ENCODE measurements at regions not wholly inside any gene's neighbourhood (a gene's known extent, or its start where the extent isn't known, plus 50 kb on each side); places are given as distances from the start of the nearest gene placed in this dataset.

DNA sequence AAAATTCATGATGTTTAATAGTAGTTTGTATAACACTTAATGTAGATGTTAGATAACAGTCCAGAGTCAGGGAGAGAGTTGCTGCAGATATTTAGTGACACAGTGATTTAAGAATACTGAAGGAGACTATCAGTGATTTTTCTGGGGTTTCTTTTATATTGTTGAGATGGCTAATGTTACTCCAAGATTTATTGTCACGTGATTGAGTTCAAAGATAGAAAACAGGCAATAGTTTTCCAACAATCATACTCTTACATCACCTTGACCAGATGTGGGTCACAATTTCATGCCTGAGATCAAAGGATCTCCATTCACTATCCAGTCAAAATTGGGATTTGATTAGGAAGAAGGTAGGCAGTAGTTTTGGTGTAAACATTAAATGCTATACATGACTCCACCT lies 580.0 kb upstream of the ARRDC3 start:
- H3K27ac ChIP-seq (ENCODE audit: low read depth, low read length, severe bottlenecking) = no peak overlapping the region
- WGBS, 2 experiments (ENCODE audit: insufficient coverage in 2 of 2) = no CpG with 5 or more reads among the region's 1 CpG
- no peaks in the 10 kb centered on the region for H3K9me3 ChIP-seq (ENCODE audit: control insufficient read depth, low read length)
- H3K4me1 ChIP-seq (ENCODE audit: control insufficient read depth, insufficient read depth, low read length, poor library complexity, severe bottlenecking) = no peaks in the 10 kb centered on the region
- H3K4me3 ChIP-seq (ENCODE audit: extremely low read depth, insufficient read depth, low read length, poor library complexity, severe bottlenecking) = no peak overlapping the region
- no peaks in the 10 kb centered on the region for H3K36me3 ChIP-seq (ENCODE audit: control insufficient read depth, insufficient read depth, low read length)

GRCh38 chr5:91957666-91958065 lies 574.5 kb upstream of the ARRDC3 start:
- no peak overlapping the region for H3K4me3 ChIP-seq (ENCODE audit: extremely low read depth, insufficient read depth, low read length, poor library complexity, severe bottlenecking)
- no peaks in the 10 kb centered on the region for H3K4me1 ChIP-seq (ENCODE audit: control insufficient read depth, insufficient read depth, low read length, poor library complexity, severe bottlenecking)
- H3K27ac ChIP-seq (ENCODE audit: low read depth, low read length, severe bottlenecking) = no peak overlapping the region
- WGBS, 2 experiments (ENCODE audit: insufficient coverage in 2 of 2) = no CpG with 5 or more reads among the region's 1 CpG
- no peaks in the 10 kb centered on the region for H3K36me3 ChIP-seq (ENCODE audit: control insufficient read depth, insufficient read depth, low read length)
- no peaks in the 10 kb centered on the region for H3K9me3 ChIP-seq (ENCODE audit: control insufficient read depth, low read length)

DNA sequence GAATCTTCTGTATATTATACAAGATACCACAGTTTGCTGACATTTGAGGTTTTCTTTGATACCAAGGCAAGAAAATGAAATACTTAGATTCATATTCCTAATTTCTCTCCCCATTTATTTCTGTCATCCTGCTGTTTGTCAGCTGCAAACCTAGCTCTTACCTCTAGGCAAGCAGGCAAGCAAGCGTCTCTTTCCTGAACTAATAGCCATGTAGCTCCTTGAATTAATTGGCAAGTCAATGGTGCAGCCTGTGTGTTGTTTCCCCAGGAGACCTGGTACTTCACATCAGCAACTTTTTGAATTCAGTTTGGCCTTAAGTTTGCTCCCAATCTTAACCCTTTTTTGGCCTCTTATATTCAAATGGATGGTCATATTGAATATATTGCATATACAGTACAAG lies 573.6 kb upstream of the ARRDC3 start:
- no peaks in the 10 kb centered on the region for H3K4me1 ChIP-seq (ENCODE audit: control insufficient read depth, insufficient read depth, low read length, poor library complexity, severe bottlenecking)
- H3K9me3 ChIP-seq (ENCODE audit: control insufficient read depth, low read length) = no peaks in the 10 kb centered on the region
- no peaks in the 10 kb centered on the region for H3K36me3 ChIP-seq (ENCODE audit: control insufficient read depth, insufficient read depth, low read length)
- no peak overlapping the region for H3K27ac ChIP-seq (ENCODE audit: low read depth, low read length, severe bottlenecking)
- no peak overlapping the region for H3K4me3 ChIP-seq (ENCODE audit: extremely low read depth, insufficient read depth, low read length, poor library complexity, severe bottlenecking)
- WGBS, 2 experiments (ENCODE audit: insufficient coverage in 2 of 2) = 50 to 67% methylated on average over 1 of the region's 1 CpG

- Histone ChIP-seq H3K4me3 (ENCODE audit: extremely low read depth, insufficient read depth, low read length, poor library complexity, severe bottlenecking) (no peak overlapping the region), H3K9me3 (ENCODE audit: control insufficient read depth, low read length) (no peaks in the 10 kb centered on the region), H3K36me3 (ENCODE audit: control insufficient read depth, insufficient read depth, low read length) (no peaks in the 10 kb centered on the region), H3K4me1 (ENCODE audit: control insufficient read depth, insufficient read depth, low read length, poor library complexity, severe bottlenecking) (no peaks in the 10 kb centered on the region), H3K27ac (ENCODE audit: low read depth, low read length, severe bottlenecking) (no peak overlapping the region)
- 50 to 74% methylated on average over 2 of the region's 2 CpGs for WGBS, 2 experiments (ENCODE audit: insufficient coverage in 2 of 2)
Observed at GRCh38 chr5:91955610-91956009, 572.5 kb upstream of the ARRDC3 start.

DNA sequence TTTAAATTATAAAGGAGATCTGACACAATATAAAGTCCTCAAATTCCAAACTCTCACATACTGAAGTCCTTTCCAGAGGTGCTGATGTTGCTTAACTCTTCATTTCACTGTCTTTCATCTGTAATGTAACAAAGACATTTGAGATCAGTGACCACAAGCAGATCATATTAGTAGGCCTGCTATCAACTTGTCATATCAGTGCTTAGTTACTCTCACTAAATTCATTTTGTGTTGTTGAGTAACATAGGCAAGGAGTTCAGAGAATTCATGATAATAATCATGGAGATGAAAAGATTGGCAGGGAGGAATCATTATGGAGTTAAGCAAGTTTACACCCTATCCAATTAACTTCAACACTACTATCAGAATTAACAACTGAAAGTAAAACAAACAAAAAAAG lies 571.0 kb upstream of the ARRDC3 start:
- no peaks in the 10 kb centered on the region for H3K9me3 ChIP-seq (ENCODE audit: control insufficient read depth, low read length)
- no peaks in the 10 kb centered on the region for H3K4me1 ChIP-seq (ENCODE audit: control insufficient read depth, insufficient read depth, low read length, poor library complexity, severe bottlenecking)
- H3K27ac ChIP-seq (ENCODE audit: low read depth, low read length, severe bottlenecking) = no peak overlapping the region

DNA sequence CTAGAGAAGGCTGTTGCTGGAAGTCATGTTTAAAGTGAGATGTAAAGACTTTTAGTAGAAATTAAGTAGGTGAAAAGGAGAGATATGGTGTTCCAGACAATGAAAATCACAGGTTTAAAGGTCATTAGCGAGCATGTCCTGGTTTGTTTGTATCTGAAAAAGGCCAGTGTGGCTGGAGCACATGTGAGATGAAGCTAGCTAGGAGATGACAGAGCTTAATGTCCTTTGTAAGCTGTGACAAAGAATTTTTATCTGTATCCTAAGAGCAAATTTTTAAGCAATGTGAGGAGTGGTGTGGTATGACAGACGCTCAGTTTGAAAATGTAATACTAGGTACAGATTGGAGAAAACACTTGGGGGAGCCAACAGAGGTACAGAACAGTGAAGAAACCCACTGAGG lies 567.2 kb upstream of the ARRDC3 start:
- 87 to 95% methylated on average over 2 of the region's 2 CpGs for WGBS, 2 experiments (ENCODE audit: insufficient coverage in 2 of 2)
- Histone ChIP-seq H3K27ac (ENCODE audit: low read depth, low read length, severe bottlenecking) (no peak overlapping the region), H3K4me1 (ENCODE audit: control insufficient read depth, insufficient read depth, low read length, poor library complexity, severe bottlenecking) (no peaks in the 10 kb centered on the region), H3K4me3 (ENCODE audit: extremely low read depth, insufficient read depth, low read length, poor library complexity, severe bottlenecking) (no peak overlapping the region), H3K9me3 (ENCODE audit: control insufficient read depth, low read length) (no peaks in the 10 kb centered on the region), H3K36me3 (ENCODE audit: control insufficient read depth, insufficient read depth, low read length) (no peaks in the 10 kb centered on the region)

More for the DNA sequence above, 571.0 kb upstream of the ARRDC3 start:
- Histone ChIP-seq H3K4me3 (ENCODE audit: extremely low read depth, insufficient read depth, low read length, poor library complexity, severe bottlenecking) (no peak overlapping the region), H3K36me3 (ENCODE audit: control insufficient read depth, insufficient read depth, low read length) (no peaks in the 10 kb centered on the region)

- H3K27ac ChIP-seq (ENCODE audit: low read depth, low read length, severe bottlenecking) = no peak overlapping the region
- no peak overlapping the region for H3K4me3 ChIP-seq (ENCODE audit: extremely low read depth, insufficient read depth, low read length, poor library complexity, severe bottlenecking)
- 100% methylated on average over 2 of the region's 4 CpGs for WGBS, 2 experiments (ENCODE audit: insufficient coverage in 2 of 2)
- no peaks in the 10 kb centered on the region for H3K9me3 ChIP-seq (ENCODE audit: control insufficient read depth, low read length)
- no peaks in the 10 kb centered on the region for H3K36me3 ChIP-seq (ENCODE audit: control insufficient read depth, insufficient read depth, low read length)
- H3K4me1 ChIP-seq (ENCODE audit: control insufficient read depth, insufficient read depth, low read length, poor library complexity, severe bottlenecking) = no peaks in the 10 kb centered on the region
Observed at GRCh38 chr5:91946870-91947269, 563.8 kb upstream of the ARRDC3 start.

- Histone ChIP-seq H3K27ac (ENCODE audit: low read depth, low read length, severe bottlenecking) (no peak overlapping the region), H3K9me3 (ENCODE audit: control insufficient read depth, low read length) (no peaks in the 10 kb centered on the region), H3K4me1 (ENCODE audit: control insufficient read depth, insufficient read depth, low read length, poor library complexity, severe bottlenecking) (no peaks in the 10 kb centered on the region), H3K36me3 (ENCODE audit: control insufficient read depth, insufficient read depth, low read length) (no peaks in the 10 kb centered on the region), H3K4me3 (ENCODE audit: extremely low read depth, insufficient read depth, low read length, poor library complexity, severe bottlenecking) (no peak overlapping the region)
- WGBS, 2 experiments (ENCODE audit: insufficient coverage in 2 of 2) = 60% methylated on average over 1 of the region's 1 CpG; no CpG with 5 or more reads in 1 of the 2 experiments
Observed at GRCh38 chr5:91941588-91941987, 558.5 kb upstream of the ARRDC3 start.

GRCh38 chr5:91938441-91938840 lies 555.3 kb upstream of the ARRDC3 start:
- no peaks in the 10 kb centered on the region for H3K4me1 ChIP-seq (ENCODE audit: control insufficient read depth, insufficient read depth, low read length, poor library complexity, severe bottlenecking)
- no peaks in the 10 kb centered on the region for H3K9me3 ChIP-seq (ENCODE audit: control insufficient read depth, low read length)
- H3K4me3 ChIP-seq (ENCODE audit: extremely low read depth, insufficient read depth, low read length, poor library complexity, severe bottlenecking) = no peak overlapping the region
- H3K27ac ChIP-seq (ENCODE audit: low read depth, low read length, severe bottlenecking) = no peak overlapping the region
- H3K36me3 ChIP-seq (ENCODE audit: control insufficient read depth, insufficient read depth, low read length) = no peaks in the 10 kb centered on the region

GRCh38 chr5:91937121-91937520 lies 554.0 kb upstream of the ARRDC3 start:
- H3K4me3 ChIP-seq (ENCODE audit: extremely low read depth, insufficient read depth, low read length, poor library complexity, severe bottlenecking) = no peak overlapping the region
- H3K27ac ChIP-seq (ENCODE audit: low read depth, low read length, severe bottlenecking) = no peak overlapping the region
- H3K36me3 ChIP-seq (ENCODE audit: control insufficient read depth, insufficient read depth, low read length) = no peaks in the 10 kb centered on the region
- no peaks in the 10 kb centered on the region for H3K9me3 ChIP-seq (ENCODE audit: control insufficient read depth, low read length)
- H3K4me1 ChIP-seq (ENCODE audit: control insufficient read depth, insufficient read depth, low read length, poor library complexity, severe bottlenecking) = no peaks in the 10 kb centered on the region

- Histone ChIP-seq H3K9me3 (ENCODE audit: control insufficient read depth, low read length) (no peaks in the 10 kb centered on the region), H3K27ac (ENCODE audit: low read depth, low read length, severe bottlenecking) (no peak overlapping the region), H3K36me3 (ENCODE audit: control insufficient read depth, insufficient read depth, low read length) (no peaks in the 10 kb centered on the region), H3K4me3 (ENCODE audit: extremely low read depth, insufficient read depth, low read length, poor library complexity, severe bottlenecking) (no peak overlapping the region), H3K4me1 (ENCODE audit: control insufficient read depth, insufficient read depth, low read length, poor library complexity, severe bottlenecking) (no peaks in the 10 kb centered on the region)
- no CpG with 5 or more reads among the region's 1 CpG for WGBS, 2 experiments (ENCODE audit: insufficient coverage in 2 of 2)
Observed at GRCh38 chr5:91929522-91929817, 546.4 kb upstream of the ARRDC3 start.
